ENCODE measurements at regions not wholly inside any gene's neighbourhood (a gene's known extent, or its start where the extent isn't known, plus 50 kb on each side); places are given as distances from the start of the nearest gene placed in this dataset.

DNA sequence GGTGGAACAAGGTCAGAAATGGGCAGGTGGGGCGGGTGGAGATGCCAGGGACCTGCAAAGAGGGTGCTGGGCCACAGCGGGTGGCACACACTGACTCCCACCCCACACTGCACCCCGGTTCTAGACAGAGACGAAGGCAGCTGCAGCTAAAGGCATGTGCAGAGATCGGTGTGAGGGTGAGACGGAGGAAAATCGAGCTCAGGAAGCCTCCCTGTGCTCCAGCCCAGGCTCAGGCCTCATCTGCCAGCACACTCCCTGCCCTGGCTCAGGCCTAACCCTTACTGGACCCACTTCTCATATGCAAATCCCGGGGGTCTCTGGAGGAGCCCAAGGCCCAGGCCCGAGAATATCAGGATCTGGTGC, 130.8 kb upstream of the PPP1R26 start:
- TF ChIP-seq POLR2A (IDR thresholded peaks at IDR 0.05): no peak
- TF ChIP-seq, protein P1, sequence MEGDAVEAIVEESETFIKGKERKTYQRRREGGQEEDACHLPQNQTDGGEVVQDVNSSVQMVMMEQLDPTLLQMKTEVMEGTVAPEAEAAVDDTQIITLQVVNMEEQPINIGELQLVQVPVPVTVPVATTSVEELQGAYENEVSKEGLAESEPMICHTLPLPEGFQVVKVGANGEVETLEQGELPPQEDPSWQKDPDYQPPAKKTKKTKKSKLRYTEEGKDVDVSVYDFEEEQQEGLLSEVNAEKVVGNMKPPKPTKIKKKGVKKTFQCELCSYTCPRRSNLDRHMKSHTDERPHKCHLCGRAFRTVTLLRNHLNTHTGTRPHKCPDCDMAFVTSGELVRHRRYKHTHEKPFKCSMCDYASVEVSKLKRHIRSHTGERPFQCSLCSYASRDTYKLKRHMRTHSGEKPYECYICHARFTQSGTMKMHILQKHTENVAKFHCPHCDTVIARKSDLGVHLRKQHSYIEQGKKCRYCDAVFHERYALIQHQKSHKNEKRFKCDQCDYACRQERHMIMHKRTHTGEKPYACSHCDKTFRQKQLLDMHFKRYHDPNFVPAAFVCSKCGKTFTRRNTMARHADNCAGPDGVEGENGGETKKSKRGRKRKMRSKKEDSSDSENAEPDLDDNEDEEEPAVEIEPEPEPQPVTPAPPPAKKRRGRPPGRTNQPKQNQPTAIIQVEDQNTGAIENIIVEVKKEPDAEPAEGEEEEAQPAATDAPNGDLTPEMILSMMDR (IDR thresholded peaks at IDR 0.05): no peak

Measured in vagina (tissue), 2 donors.